Thymus (tissue), 11 donors: ENCODE measurements at regions not wholly inside any gene's neighbourhood (a gene's known extent, or its start where the extent isn't known, plus 50 kb on each side); places are given as distances from the start of the nearest gene placed in this dataset.

Source experiments
- DNase-seq, 9 donors: peaks; one replicate each; pipeline ENCODE4 v3.0.0-alpha.2; 2013; ENCODE audit warnings: low spot score in 9 of 9, low read depth in 6 of 9, missing footprints in 1 of 9
- H3K27ac ChIP-seq, 2 donors: one replicate each; pipeline ENCODE4 v1.5.1; 2013; ENCODE audit warnings: control low read depth in 1 of 2, low read depth in 1 of 2, low read length in 1 of 2, mild to moderate bottlenecking in 1 of 2, moderate library complexity in 1 of 2
- H3K27me3 ChIP-seq, 2 donors: one replicate each; pipeline ENCODE4 v1.5.1; 2013; ENCODE audit warnings: low read length in 1 of 2; ENCODE audit not compliant: control insufficient read depth in 2 of 2, insufficient read depth in 1 of 2
- H3K36me3 ChIP-seq, 2 donors: one replicate each; pipeline ENCODE4 v1.5.1; 2013; ENCODE audit warnings: low read length in 1 of 2, mild to moderate bottlenecking in 1 of 2, moderate library complexity in 1 of 2; ENCODE audit not compliant: control insufficient read depth in 2 of 2, insufficient read depth in 2 of 2
- H3K4me1 ChIP-seq, 2 donors: one replicate each; pipeline ENCODE4 v1.5.1; 2013; ENCODE audit warnings: low read length in 2 of 2; ENCODE audit not compliant: control insufficient read depth in 2 of 2, insufficient read depth in 2 of 2
- H3K4me3 ChIP-seq, 2 donors: one replicate each; pipeline ENCODE4 v1.5.1; 2013; ENCODE audit warnings: low read length in 2 of 2, control low read depth in 1 of 2, mild to moderate bottlenecking in 1 of 2
- H3K9me3 ChIP-seq, 2 donors: one replicate each; pipeline ENCODE4 v1.5.1; 2013; ENCODE audit warnings: low read length in 1 of 2, mild to moderate bottlenecking in 1 of 2; ENCODE audit not compliant: control insufficient read depth in 2 of 2, insufficient read depth in 1 of 2
- WGBS: extraction: QIAGEN DNeasy Blood & Tissue Kit; methylation state at CpG from one replicate; pipeline ENCODE4 v1.1.7; 2013; 5-methylcytosine and 5-hydroxymethylcytosine counted together
- donor health status: healthy.

DNA sequence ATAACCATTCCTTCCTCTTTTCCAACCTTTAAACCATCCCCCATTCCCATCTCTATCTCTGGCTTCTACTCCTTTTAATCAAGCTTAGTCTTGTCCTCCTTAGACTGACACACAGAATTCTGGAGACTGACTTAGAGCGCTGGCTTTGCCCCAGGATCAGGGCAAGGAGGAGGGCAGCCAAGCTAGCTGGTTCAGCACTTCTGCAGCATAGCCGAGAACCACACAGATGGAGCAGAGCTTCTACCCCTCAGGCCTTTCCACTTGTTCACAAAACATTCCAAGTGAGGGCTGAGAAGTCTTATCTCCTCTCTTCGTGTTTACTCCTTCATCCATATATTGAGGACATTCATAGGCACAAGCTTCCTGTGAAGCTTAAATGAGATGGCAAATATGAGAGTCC lies 246.5 kb upstream of the PEX5L start:
- no peak for DNase-seq
- H3K4me3 ChIP-seq: no peak overlapping the region
- no peaks in the 10 kb centered on the region for H3K9me3 ChIP-seq
- 88% methylated on average over 3 of the region's 3 CpGs for WGBS
- H3K36me3 ChIP-seq: no peaks in the 10 kb centered on the region
- H3K27me3 ChIP-seq: no peaks in the 10 kb centered on the region
- no peaks in the 10 kb centered on the region for H3K4me1 ChIP-seq
- no peak overlapping the region for H3K27ac ChIP-seq

DNA sequence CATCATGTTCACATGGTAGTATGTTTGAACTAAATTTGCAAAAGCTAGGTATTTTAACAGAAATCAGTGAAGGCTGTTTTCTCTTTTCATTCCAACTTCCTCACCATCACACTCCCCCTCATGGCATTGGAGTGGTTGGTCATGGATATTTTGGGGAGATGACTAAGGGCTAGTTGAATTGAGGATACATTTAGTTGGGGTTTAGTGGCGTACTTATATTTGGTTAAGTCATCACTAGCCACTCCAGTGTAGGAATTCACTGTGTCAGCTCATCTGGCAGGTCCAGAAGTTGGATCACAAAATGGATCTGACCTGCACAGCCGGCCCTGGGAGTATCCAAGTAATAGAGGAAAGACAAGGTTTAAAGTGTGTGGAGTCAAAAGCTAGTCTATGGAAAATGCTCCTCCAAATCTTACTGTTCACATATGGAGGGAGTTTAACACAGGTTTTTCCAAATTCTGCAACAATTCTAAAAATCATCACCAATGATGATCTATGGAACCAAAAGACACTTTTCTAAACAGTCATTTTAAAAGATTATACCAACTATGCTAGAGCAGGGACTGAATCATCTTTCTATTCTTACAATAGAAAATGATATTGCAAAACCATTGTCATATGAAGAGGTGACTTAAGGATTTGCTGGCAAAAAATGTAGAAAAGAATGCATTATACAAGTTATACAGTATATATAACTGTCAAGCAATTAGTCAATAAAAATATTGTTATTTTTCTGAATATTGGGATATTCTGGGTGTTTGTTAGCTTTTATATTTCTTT lies 247.8 kb upstream of the PEX5L start:
- Histone ChIP-seq H3K27me3 (no peaks in the 10 kb centered on the region), H3K9me3 (no peaks in the 10 kb centered on the region), H3K4me1 (no peaks in the 10 kb centered on the region), H3K4me3 (no peak overlapping the region), H3K27ac (no peak overlapping the region), H3K36me3 (no peaks in the 10 kb centered on the region)
- WGBS: 92% methylated on average over 2 of the region's 2 CpGs
- DNase-seq: no peak

DNA sequence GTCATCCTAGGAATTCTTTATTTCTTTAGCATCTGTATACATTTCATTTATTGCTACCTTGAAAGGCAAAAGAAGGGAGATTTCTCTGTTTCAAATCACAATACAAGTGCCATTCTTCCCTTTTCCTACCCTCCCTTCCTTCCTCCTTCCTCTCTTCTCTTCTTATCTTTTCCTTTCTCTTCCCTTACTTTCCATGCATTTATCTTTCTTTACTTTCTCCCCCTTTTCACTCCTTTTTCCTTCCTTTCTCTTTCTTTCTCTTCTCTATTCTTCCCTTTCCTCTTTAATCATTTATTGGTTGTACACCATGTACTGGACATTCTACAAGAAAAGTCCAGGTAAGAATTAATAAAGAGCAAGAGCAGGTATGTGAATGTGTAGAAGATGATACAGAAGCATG lies 251.0 kb upstream of the PEX5L start:
- Histone ChIP-seq H3K9me3 (no peaks in the 10 kb centered on the region), H3K4me3 (no peak overlapping the region), H3K36me3 (no peaks in the 10 kb centered on the region), H3K4me1 (no peaks in the 10 kb centered on the region), H3K27me3 (no peaks in the 10 kb centered on the region), H3K27ac (no peak overlapping the region)
- DNase-seq: no peak

DNA sequence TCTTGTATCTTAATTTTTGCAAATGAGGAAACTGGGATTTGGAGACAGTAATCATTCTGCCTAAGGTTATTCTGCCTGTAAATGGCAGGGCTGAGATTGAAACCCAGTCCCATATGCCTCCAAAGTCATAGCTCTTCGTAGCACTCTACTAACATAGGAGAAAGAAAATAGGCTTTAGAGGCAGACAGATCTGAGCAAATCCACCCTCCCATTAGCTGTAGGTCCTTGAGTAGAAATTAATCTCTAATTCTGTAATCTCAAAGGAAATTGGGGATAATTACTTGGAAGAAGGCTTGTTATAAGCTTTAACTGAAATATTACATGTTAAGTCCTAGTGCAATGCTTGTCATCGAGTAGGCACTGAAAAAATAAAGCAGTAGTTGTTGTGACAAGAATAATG lies 252.1 kb upstream of the PEX5L start:
- H3K9me3 ChIP-seq: no peaks in the 10 kb centered on the region
- no peaks in the 10 kb centered on the region for H3K4me1 ChIP-seq
- no peak overlapping the region for H3K27ac ChIP-seq
- WGBS: 88% methylated on average over 2 of the region's 2 CpGs
- no peaks in the 10 kb centered on the region for H3K36me3 ChIP-seq
- no peaks in the 10 kb centered on the region for H3K27me3 ChIP-seq
- no peak overlapping the region for H3K4me3 ChIP-seq
- DNase-seq: no peak

DNA sequence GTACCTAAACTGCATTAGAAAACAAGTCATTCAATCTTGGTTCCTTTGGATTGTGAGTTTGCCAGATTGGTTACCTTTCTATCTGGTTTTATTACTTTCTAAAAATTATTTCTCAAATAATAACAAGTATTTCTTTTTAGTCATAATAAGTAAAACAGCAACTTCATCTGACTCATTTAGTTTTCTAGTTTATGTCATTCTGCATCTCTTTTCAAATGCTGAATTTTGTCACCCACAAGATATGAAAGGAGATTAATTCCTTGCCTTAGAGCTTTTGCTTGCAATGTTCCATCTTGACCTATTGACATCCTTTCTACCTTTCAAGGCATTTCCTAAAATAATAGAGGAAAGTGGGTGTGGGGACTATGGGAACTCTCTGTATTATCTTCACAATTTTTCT lies 253.6 kb upstream of the PEX5L start:
- no peak overlapping the region for H3K4me3 ChIP-seq
- no peak overlapping the region for H3K27ac ChIP-seq
- no peak for DNase-seq
- no peaks in the 10 kb centered on the region for H3K27me3 ChIP-seq
- H3K4me1 ChIP-seq: no peaks in the 10 kb centered on the region
- H3K36me3 ChIP-seq: no peaks in the 10 kb centered on the region
- H3K9me3 ChIP-seq: no peaks in the 10 kb centered on the region

DNA sequence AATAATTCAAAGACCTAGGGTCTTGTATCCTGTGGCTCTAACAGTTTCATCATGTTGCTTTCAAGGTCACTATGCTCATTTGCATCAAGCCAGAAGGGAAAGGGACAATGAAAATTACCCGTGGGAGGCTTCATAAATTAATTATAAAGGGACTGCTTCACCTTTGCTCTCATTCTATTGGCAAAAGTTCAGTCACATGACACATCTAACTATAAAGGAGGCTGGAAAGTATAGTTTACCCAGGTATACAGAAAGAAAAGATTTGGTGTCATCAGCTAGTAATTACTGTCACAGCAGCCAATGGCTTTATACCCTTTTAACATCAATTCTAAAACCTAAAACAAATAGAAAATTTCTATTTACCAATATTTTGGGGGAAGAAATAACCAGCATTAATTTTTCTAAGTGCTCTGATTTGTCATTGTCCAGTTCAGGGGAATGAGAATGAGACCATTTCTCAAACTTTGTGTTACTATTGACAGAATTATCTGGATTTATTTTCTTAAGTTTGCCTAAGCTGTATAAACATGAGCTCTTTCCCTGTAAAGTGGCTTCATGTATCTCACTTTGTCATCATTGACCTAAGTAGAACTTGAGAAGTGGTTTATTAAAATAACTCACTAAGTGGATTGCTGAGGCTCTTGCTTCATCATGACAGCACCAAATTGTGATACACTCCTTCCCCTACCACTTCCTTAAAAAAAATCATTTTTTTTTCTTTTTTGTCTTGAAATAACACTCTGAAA lies 257.7 kb upstream of the PEX5L start:
- no peaks in the 10 kb centered on the region for H3K36me3 ChIP-seq
- DNase-seq: no peak
- no peaks in the 10 kb centered on the region for H3K27me3 ChIP-seq
- 91% methylated on average over 1 of the region's 1 CpG for WGBS
- H3K27ac ChIP-seq: no peak overlapping the region
- no peak overlapping the region for H3K4me3 ChIP-seq
- no peaks in the 10 kb centered on the region for H3K4me1 ChIP-seq
- no peaks in the 10 kb centered on the region for H3K9me3 ChIP-seq

DNA sequence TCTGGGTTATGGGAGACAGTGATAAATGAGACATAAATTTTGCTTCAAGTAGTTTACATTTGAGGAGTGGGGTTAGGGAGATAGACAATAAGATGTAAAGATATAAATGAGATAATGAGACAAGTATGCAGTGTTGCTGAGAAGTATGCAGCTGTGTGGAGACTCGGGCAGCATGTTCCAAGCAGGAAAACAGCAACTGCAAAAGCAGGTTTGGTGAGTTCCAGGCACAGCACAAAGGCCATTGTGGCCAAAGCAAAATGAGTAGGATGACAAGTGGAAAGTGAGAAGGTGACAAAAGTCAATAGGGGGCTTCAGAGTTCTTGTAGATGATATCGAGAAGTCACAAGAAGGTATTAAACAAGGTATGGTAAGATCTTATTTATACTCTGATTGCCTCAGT lies 259.1 kb upstream of the PEX5L start:
- Histone ChIP-seq H3K9me3 (no peaks in the 10 kb centered on the region), H3K4me3 (no peak overlapping the region), H3K27ac (no peak overlapping the region), H3K27me3 (no peaks in the 10 kb centered on the region), H3K36me3 (no peaks in the 10 kb centered on the region), H3K4me1 (no peaks in the 10 kb centered on the region)
- DNase-seq: no peak
- 69% methylated on average over 2 of the region's 2 CpGs for WGBS

DNA sequence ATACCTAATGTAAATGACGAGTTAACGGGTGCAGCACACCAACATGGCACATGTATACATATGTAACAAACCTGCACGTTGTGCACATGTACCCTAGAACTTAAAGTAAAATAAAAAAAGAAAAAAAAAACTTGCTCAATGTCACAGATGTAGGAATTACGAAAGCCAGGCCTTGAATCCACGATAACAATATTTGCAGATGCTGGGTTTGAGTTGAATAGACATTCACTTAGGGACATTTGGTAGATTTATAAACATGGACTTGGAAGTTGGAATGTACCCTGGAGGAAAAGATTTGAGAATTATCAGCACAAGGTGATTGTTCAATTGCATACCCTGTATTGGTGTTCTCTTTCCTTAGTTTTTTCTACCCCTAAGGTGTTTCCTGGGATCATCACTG lies 260.2 kb upstream of the PEX5L start:
- H3K4me1 ChIP-seq: no peaks in the 10 kb centered on the region
- no peak overlapping the region for H3K27ac ChIP-seq
- no peak for DNase-seq
- no peaks in the 10 kb centered on the region for H3K36me3 ChIP-seq
- no peak overlapping the region for H3K4me3 ChIP-seq
- H3K9me3 ChIP-seq: no peaks in the 10 kb centered on the region
- WGBS: 93% methylated on average over 5 of the region's 5 CpGs
- H3K27me3 ChIP-seq: no peaks in the 10 kb centered on the region

DNA sequence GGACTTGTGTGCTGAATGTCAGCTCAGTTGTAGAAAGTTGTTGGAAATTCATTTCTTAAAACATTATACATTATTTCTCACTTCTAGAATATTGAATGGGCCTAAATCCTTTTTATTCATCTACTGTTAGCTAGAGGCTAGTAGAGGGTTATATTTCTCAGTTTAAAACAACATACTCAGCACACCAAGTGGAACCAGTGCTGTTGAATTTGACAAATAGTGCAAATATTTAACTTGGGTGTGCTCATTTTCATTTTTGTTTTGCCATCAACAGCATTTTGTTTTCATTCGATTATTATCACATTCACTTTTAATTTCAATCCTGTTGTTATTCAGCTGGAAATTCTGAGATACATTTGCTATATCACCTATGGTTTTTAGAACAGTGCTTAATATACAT lies 269.4 kb upstream of the PEX5L start:
- WGBS: 99% methylated on average over 1 of the region's 1 CpG
- no peaks in the 10 kb centered on the region for H3K36me3 ChIP-seq
- H3K4me1 ChIP-seq: no peaks in the 10 kb centered on the region
- H3K9me3 ChIP-seq: no peaks in the 10 kb centered on the region
- no peak overlapping the region for H3K27ac ChIP-seq
- H3K27me3 ChIP-seq: no peaks in the 10 kb centered on the region
- H3K4me3 ChIP-seq: no peak overlapping the region
- no peak for DNase-seq
